GM19455 (cell line): ENCODE measurements at regions not wholly inside any gene's neighbourhood (a gene's known extent, or its start where the extent isn't known, plus 50 kb on each side); places are given as distances from the start of the nearest gene placed in this dataset.
"Not testable (repeated sequence)": the region's sequence is repeated elsewhere in the genome, so short reads cannot be mapped to it uniquely, and the experiment has no call there.

ENCODE experiments used
- ATAC-seq: cut with Tn5 transposase; IDR thresholded peaks from one replicate; pipeline ENCODE4 v1.9.1; 2021; ENCODE audit not compliant: unreplicated experiment

DNA sequence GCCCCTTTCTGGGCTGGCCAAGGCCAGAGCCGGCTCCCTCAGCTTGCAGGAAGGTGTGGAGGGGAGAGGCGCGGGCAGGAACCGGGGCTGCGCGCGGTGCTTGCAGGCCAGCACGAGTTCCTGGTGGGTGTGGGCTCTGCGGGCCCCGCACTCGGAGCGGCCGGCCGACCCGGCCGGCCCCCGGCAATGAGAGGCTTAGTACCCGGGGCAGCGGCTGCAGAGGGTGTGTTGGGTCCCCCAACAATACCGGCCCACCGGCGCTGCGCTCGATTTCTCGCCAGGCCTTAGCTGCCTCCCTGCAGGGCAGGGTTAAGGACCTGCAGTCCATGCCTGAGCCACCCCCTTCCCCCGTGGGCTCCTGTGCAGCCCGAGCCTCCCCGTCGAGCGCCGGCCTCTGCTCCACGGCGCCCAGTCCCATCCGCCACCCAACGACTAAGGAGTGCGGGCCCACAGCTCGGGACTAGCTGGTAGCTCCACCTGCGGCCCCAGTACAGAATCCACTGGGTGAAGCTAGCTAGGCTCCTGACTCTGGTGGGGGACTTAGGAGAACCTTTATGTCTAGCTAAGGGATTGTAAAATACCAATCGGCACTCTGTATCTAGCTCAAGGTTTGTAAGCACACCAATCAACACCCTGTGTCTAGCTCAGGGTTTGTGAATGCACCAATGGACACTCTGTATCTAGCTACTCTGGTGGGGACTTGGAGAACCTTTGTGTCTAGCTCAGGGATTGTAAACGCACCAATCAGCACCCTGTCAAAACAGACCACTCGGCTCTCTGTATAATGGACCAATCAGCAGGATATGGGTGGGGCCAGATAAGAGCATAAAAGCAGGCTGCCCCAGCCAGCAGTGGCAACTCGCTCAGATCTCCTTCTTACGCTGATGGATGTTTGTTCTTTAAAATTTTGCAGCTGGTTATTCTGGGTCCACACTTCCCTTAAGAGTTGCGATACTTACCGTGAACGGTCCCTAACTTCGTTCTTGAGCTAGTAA, 167.4 kb upstream of the RREB1 start:
- no peak for ATAC-seq

DNA sequence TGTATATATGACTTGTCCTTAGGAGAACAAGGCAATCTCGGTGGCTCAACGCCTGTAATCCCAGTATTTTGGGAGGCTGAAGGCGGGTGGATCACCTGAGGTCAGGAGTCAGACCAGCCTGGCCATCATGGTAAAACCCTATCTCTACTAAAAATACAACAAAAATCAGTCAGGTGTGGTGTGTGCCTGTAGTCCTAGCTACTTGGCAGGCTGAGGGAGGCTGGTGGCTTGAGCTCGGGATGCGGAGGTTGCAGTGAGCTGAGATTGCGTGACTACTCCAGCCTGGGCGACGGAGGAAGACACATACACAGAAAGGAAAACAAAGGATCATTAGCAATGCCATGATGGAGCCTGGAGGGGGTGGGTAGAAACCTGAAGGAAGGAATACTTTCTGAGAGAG, 166.6 kb upstream of the RREB1 start:
- no peak for ATAC-seq

DNA sequence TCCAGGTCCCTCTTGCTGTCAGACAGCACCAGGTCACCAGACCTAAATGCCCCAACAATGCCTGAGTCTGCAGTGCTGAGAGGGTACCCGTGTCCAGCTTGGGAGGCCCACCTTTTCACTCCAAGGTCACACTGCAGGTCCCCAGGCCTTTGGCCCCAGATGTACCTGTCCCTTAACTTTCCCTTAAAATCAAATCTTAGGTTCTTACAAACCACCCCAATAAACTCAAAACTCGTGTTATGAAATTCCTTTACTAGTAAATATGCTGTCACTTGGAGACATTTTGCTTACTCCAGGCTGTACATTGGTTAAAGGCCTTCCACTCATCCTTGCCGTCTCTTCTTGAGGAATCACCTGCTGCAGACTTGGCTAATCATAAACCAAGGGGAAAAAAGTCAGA, 165.7 kb upstream of the RREB1 start:
- no peak for ATAC-seq

DNA sequence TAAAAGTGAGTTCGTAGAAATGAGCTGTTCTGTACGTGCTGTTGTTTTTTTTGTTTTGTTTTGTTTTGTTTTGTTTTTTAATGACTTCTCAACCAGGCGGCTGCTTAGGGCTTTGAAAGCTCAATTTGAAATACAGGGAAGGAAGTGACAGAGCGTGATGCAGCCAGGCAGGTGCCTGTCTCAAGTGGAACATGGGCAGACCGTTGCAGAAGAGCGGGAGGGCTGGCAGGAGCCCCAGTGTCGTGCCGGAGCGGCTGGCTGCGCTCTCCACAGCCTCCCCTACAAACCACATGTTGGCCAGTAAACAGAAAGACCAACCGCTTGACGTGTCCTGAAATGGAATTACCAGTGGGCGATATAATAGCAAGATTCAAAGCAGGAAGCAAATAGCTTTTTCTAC, 164.9 kb upstream of the RREB1 start:
- no peak for ATAC-seq

DNA sequence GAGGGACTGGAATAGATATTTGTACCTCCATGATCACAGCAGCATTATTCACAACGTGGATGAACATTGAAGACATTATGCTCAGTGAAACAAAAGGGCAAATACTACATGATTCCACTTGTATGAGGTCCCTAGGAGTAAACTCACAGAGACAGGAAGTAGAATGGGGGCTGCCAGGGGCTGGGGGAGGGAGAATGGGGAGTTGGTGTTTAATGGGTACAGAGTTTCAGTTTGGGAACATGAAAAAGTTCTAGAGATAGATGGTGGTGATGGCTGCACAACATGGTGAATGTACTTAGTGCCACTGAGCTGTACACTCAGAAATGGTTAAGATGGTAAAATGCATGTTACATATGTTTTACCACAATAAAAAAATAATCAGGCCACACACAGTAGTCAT, 164.3 kb upstream of the RREB1 start:
- no peak for ATAC-seq

DNA sequence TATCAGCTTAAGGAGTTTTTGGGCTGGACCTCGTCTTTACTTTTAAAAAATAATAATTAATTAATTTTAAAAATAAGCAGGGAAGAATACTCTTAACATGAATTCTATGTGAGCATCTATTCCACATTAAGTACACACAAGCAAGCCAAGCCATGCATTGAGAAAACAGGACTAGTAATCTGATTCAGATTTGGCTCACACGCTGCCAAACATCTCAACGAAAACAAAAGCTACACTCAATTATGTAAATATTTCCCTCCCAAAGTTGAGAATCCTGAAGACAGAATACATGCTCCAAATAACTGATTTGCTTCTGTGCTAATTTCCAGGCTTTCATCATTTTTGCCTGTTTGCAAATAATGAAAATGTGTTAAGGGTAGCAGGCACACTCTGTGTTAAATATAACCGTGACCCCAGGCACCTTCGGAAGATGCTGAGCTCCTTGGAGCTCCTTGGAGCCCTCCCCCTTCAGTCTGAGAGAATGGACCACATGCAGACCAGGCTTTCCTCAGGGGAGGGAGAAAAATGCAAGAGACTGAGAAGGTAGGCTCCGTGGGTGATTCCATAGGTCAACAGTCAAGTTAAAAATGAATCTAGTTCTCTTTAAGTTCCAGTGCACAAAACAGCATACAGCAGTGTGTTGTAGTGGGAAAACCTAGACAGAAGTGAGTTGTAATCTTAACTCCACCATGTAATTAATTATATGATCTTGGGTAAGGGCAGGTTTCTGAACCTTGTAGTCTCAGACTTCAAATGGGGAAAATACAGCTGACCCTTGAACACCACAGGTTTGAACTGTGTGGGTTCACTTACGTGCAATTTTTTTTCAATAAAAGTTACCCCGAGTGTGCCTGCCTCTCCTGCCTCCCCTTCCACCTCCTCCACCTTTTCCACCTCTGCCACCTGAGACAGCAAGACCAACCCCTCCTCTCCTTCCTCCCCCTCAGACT, 161.3 kb upstream of the RREB1 start:
- ATAC-seq: no peak

DNA sequence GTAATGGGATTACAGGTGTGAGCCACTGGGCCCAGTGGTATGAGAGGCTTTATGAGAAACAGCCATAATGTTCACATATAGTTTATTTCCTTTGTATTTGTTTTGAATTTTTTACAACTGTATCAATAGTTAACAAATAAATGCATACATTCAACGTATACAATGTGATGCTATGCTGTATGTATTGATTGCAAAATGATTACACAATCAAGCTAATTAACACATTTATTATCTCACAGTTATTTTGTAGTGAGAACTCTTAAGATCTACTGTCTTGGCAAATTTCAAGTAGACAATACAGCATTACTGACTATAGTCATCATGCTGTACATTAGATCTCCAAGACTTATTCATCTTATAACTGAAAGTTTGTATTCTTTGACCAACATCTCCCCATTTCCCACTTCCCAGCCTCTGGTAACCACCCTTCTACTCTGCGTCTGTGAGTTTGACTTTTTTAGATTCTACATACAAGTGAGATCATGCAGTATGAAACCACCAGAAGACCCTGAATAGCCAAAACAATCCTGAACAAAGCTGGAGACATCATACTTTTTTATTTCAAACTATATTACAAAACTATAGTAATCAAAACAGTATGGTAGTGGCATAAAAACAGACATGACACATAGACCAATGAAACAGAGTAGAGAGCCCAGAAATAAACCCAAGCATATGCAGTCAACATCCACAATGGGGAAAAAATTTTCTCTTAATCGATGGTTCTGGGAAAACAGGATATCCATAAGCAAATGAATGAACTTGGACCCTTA, 157.2 kb upstream of the RREB1 start:
- ATAC-seq: no peak

DNA sequence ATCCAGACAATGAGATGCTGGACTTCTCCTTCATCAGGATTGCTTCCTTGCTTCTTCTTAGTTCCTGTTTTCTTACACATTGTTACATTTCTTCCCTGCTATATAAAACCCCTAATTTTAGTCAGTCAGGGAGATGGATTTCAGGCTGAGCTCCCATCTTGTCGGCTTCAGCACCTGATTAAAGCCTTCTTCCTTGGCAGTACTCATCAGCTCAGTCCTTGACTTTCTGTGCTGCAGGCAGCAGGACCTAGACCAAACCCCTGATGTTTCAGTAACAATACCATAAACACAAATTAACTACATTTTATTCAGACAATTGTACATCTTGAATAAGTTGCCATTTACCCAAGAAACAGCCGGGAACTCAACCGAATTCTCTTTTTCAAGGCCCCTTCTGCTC, 156.4 kb upstream of the RREB1 start:
- no peak for ATAC-seq

DNA sequence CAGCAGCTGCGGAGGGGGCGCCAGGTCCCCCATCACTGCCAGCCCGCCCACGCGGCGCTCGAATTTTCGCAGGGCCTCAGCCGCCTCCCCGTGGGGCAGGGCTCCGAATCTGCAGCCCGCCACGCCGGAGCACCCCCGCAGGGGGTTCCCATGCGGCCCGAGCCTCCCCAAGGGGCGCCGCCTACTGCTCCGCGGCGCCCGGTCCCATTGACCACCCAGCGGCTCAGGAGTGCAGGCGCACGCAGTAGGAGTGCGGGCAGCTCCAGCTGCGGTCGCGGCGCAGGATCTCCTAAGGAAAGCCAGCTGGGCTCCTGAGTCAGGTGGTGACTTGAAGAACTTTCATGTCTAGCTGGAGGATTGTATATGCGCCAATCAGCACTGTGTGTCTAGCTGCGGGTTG, 155.3 kb upstream of the RREB1 start:
- no peak for ATAC-seq

DNA sequence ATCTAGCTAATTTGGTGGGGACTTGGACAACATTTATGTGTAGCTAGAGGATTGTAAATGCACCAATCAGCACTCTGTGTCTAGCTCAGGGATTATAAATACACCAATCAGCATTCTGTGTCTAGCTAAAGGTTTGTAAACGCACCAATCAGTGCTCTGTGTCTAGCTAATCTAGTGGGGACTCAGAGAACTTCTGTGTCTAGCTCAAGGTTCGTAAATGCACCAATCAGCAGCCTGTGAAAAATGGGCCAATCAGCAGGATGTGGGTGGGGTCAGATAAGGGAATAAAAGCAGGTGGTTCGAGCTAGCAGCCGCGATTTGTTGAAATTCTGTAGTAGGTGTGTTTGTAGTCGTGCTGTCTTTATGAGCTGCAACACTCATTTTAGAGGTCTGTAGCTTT, 154.8 kb upstream of the RREB1 start:
- ATAC-seq: not testable (repeated sequence)

DNA sequence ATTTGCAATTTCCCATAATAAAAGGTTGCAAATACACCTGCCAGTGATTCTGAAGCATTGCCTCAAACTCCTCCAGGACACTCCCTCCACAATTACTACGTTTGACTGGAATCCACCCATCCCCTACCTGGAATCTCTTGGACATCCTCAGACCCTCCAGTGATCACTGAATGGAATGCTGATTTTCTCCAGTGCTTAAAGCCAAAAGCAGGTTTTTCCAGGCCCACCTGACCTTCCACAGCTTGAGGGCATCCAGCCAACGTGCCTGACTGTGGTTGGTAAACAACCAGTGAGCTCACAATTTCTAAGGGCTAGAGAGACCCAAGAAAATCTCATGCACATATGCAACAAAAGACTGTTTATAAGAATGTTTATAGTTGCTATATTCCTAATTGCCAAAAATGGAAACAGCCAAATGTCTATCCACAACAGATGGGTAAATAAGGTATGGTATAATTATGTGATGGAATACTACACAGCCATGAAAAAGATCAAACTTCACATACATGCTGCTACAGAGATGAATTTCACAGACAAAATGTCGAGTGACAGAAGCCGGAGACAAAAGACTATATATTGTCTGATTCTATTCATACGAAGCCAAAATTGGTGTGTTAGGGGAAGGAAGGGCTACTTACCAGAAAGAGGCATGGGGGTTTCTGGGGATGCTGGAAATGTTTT, 147.1 kb upstream of the RREB1 start:
- no peak for ATAC-seq

DNA sequence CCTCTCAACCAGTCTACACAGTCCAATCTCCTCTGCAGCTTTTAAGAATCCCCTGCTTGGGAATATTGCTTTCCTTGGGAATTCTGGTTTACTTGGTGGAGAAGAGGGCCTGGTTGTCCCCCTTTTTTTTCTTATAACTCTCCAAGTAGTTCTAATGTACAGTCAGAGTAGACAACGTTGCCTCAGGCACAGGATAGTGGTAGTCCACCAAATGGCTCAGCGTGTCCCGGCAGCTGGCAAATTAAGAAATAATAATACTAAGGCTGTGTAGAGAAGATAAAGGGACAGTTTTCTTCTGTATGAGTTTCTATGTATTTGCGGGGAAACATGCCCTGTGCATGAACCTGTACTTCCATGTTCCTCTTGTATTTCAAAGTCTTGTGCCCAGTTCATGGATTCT, 145.7 kb upstream of the RREB1 start:
- ATAC-seq: no peak

DNA sequence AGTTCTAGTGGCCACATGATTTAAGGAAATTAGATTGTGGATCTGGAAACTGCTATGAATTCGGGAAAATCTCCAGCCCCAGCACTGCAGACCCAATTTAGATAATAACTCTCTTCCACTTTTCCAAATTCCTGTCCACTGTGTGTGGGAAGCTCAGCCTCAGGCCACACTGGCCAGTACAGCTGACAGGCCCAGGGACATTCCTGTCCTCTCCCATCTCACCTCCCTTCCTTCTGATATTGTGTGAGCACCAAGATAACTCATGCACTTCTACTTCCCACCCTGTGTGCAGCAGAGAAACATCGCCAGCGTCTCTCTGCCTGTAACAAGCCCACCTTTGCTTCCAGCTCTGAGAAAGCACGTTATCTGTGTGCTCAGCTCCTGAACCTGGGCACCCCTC, 145.1 kb upstream of the RREB1 start:
- no peak for ATAC-seq

DNA sequence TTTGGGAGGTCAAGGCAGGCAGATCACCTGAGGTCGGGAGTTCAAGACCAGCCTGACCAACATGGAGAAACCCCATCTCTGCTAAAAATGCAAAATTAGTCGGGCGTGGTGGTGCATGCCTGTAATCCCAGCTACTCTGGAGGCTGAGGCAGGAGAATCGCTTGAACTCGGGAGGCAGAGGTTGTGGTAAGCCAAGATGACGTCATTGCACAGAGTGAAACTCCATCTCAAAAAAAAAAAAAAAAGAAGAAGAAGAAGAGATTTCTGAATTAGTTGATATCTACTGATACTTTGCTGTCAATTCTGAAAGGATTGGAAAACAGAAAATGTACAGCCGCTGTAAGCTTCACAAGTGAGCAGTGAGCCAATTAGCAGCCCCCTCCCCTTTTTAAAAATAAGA, 144.4 kb upstream of the RREB1 start:
- not testable (repeated sequence) for ATAC-seq

DNA sequence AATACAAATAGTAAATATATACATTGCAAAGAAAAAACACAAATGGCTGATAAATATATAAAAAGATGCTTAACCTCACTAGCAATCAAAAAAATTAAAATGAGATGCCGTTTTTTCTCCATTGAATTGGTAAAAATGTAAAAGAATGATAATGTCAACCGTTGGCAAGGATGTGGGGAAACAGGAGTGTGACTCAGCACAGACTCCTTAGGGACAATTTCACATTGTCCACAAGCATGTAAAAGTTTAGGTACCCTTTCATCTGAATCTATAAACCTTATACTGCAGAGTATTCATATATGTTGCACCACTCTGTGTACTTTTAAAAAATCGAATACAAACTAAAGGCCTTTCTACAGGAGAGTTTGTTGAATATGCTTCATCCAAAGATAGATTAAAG, 143.1 kb upstream of the RREB1 start:
- ATAC-seq: no peak

DNA sequence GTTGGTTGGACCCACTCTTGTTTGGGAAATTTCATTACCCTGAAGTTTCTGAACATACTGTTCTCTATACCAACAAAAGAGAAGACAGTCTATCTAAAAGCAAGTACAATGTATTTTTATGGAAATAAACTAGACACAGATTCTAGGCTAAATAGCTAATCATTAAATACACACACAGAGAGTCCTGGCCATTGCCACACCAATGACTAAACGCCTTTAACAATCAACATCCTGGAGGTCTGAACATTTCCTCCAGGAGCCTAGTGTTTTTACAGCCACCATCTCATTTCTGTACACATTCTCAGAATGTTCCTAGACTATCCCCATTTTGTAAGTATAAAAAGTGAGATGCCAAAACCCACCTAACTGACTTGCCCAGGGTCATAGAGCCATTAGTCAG, 141.6 kb upstream of the RREB1 start:
- no peak for ATAC-seq

DNA sequence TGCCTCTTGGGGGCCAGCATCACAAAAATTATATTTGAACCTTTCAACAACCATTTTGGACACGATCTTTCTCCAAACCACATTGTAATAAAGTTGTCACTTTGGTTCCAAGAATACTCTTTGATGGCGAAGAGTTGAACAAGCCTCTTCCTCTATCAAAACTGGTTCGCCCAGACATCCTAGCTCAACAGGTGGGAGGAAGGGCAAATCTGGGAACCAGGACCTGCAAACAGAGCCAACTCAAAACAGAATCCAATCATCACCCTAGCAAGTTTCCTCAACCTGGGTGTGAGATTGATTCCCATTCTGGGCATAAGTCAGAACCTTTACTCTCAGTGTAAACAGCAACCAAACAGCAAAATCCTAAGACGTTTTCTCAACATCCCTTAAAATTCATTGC, 141.2 kb upstream of the RREB1 start:
- no peak for ATAC-seq

DNA sequence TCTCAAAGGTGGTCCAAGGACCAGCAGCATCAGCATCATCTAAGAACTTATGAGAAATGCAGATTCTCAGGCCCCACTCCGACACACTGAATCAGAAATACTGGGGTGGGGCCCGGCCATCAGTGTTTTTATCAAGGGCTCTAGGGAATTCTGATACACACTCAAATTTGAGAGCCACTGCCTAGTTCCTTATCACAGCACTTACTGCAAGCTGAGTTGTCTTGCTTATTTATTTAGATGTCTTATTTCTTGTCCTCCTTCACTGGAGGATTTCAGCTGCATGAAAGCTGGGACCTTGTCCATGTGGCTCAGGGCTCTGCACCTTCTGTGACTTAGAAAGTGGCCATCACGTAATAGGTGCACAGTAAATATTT, 139.4 kb upstream of the RREB1 start:
- no peak for ATAC-seq

DNA sequence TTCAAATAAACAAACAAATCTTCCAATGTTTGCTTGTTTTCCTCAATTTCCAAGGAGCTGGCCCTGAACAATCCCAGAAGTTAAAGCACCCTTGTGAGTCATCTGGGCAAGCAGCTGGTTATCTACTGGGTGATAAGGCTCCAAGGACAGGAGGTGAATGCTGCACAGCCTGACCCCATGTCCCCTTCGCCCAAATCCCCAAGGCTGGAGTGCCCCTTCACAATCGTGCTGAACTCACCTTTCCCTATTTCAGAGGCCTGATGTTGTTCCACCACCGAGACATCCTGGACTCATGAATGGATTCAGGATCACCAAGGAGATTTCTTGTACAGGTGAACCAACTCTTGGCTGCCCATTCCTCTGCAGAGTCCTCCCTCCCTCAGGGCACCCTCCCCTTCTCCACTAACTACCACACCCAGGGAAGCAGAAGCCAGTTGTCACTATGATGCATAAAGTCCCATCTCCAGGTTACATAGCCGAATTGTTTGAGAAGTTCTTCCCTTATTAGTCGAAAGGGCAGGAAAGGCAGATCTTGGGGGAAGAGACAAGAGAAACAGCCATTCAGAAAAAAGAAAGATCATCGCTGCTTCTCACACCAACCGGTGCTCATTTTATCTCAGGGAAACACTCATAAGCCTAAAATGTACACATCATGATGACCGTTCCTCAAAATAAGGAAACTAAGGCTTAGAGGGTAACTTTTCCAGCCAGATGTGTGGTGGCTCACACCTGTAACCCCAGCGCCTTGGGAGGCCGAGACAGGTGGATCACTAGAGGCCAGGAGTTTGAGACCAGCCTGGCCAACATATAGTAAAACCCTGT, 138.8 kb upstream of the RREB1 start:
- ATAC-seq: no peak

DNA sequence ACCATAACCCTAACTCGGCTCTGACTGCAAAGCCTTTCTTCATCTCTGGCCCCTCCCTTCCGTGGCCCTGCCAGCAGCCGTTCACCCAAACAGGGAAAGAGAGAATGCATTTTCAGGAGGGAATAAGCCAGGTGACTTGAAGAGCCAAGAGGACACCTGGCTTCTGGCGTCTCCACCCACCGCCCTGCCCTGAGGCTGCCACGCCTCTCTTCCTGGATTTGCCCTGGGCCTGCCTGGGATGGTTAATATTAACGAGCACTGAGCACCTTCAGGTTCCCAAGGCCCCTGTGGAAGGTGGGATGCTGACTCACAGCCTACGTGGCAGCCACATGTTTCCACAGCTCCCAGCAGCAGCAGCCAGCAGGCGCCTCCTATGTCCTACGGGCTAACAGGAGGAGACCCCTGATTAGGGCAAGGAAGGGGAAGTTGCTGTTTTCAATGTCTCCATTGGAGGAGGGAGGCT, 138.0 kb upstream of the RREB1 start:
- no peak for ATAC-seq
